Inferior parietal cortex (tissue), 1 donor: ENCODE measurements at regions not wholly inside any gene's neighbourhood (a gene's known extent, or its start where the extent isn't known, plus 50 kb on each side); places are given as distances from the start of the nearest gene placed in this dataset.

Experiments
- DNase-seq: peaks from one replicate; pipeline ENCODE4 v3.0.0-alpha.2; 2016; ENCODE audit errors: extremely low spot score

DNA sequence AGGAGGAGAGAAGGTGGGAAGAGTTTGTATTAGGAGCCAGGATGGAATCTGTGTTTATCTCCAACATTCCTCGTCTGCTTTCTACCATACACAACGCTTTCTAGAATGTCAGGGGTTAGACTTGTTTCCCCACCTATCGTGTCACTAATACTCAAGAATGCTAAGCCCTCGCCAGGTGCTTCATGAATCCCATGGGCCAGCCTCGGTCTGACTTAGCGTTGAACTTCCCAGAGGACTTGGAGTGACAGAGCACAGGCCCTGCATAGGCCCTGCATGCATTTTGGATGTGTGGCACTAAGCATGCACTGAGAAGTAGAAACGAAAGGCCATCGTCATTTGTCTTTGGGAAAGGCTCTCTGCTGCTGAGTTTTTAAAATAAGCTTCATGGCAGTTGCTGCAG lies 328.7 kb downstream of the NSG2 start:
- no peak for DNase-seq

DNA sequence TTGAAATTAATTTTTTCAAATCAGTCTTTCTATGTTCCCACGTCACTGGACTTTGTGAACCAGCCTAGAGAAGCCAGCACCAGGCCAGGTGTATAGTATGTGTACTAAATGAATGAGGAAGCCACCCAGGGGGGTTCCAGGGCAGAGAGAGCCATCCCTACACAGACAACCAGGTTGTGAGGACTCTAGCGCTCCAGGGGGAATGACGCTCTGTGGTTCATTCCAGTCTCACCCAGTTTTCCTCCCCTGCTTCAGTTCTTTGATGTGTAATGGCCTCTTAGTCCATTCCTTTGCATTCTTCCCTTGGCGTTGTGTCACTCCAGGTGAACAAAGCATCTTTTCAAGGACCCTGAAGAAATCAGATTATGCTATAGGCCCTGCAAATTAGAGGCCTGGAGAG lies 330.6 kb downstream of the NSG2 start:
- no peak for DNase-seq

DNA sequence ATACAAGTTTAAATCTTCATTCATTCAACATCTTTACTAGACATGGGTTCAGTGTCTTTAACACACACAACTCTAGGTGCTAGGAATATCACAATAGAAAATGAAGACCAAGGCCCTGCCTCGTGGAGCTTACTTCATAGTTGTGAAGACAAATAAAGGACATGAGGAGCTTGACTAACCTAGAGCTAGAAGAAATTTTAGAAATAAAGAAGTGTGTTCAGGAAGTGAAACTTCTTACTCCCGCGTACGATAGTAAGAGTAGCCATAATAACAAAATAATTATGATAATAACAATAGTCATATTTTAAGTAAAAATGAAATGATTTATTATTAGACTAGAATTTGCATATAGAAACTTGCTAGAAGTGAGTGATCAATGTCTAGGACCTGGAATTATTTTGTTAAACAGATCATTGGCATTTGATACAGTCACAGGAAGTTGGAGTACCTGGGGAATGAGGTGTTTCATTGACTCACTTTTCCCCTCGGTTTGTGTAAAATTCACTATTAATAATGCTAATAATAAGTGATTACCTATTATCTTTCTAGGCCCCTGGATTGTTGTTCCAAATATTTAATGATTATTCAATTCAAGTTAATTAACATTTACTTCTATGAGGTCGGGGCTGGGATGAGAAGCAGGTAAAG lies 331.3 kb downstream of the NSG2 start:
- no peak for DNase-seq

DNA sequence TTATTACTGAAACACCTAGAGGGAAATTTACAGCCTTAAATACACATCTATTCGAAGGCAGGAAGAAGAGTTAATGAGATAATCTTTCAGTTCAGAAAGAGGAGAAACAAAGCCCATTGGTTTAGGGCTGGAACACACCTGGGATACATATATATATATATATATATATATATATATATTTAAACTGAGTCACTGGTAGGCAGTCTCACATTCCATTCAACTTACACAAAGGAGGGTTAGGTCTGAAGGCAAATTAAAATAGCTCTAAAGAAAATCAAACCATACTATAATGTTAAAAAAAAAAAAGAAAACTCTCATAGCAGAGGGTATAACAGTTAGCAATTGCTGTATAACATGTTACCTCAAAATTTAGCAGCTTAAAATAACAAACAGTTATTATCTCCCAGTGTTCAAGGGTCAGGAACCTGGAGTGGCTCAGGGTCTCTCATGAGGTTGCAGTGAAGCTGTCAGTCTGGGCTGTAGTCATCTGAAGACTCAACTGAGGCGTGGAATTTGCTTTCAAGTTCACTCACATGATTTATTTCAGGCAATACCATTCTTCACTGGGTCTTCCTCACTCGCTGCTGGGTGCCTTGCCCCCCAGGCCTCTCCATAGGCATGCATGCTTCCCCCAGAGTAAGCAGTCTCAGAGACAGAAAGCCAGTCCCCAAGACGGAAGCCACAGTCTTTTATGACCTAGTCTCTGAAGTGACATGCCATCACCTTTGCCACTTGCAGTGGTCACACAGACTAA lies 332.8 kb downstream of the NSG2 start:
- no peak for DNase-seq

DNA sequence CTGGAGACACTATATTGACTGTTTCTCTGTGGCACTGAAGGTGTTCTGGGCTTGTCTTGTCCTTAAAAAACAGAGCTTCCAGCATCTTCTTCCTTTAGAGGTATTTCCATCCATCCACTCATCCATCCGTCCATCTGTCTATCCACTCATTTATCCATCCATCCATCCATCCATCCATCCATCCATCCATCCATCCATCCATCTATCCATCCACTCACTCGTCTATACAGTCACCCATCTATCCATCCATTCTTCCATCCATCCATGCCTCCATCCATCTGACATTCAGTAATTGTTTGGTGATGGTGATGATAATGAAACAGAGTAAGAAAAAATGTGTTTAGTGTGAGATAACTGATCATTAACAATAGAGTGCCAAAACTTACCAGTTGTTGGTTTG lies 334.8 kb downstream of the NSG2 start:
- DNase-seq: no peak

DNA sequence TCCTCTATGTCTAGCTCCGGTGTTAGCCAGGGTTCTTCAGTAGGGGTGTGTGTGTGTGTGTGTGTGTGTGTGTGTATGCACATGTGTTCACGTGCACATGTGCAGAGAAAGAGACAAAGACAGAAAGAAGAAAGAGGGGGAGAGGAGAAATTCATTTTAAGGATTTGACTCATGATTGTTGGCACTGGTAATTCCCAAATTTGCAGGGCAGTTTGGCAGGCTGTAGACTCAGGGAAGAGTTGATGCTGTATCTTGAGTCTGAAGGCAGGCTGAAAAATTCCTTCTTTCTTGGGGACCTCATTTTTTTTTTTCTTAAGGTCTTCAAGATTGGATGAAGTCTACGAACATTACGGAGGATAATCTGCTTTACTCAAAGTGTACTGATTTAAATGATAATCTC lies 335.7 kb downstream of the NSG2 start:
- DNase-seq: peak; percentile 4

DNA sequence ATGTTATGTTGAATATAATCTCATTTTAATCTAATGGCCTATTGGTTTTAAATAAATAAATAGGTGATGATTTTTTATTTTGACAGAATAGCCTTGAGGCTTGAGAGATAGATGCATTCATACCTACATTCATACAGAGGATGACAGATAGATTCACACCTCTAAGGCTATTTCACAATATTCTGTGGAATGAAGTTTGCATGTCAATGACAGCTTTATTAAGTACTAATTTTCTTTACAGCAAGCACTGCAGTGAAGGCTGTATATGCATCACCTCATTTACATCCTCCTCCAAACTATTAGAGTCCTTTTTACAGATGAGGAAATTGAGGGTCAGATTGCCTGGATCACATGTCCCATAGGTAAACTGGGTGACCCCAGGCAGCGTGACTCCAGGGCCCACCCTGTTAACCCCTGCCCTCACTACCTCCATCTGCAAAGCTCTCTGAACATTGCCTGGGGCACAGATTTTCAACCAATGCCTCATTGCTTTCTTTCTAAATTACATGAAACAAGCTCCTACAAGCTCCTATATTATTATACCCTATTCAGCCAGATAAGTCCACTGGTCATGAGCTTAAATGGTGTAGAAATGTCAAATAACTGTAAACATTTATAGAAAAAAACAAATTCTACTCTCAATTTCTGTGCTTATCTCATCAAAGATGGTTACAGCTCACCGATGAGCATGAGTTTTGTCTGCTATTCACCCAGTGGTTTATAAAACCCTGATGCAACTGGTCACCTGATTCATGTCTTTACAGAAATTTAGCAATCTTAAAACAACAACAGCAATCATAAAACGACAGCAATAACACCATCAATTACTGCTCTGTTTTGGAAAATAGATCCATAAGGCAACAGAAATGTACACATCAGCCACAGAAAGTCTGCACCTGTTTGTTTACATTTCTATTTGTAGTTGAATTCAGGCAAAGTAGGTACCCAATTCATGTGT lies 338.0 kb downstream of the NSG2 start:
- DNase-seq: no peak

DNA sequence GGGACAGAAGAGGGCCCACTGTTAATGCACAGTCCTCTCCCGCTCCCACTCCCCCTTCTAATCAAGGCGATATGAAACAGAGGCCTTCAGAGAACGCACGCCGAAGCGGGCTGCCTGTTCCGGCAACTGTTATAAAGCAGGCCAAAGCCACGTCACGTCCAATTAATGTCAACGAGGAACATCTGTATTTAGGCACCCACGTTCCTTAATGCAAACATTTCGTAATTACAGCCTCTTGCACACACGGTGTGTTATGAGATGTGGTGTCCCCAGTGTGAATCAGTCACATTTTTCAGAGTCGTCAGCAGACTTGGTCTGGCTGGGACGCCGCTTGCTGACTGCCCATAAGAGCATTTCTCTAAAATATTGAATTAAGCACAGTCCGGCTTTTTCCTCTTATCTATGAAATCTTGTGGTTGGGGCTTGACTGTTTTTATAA lies 339.0 kb downstream of the NSG2 start:
- DNase-seq: no peak

DNA sequence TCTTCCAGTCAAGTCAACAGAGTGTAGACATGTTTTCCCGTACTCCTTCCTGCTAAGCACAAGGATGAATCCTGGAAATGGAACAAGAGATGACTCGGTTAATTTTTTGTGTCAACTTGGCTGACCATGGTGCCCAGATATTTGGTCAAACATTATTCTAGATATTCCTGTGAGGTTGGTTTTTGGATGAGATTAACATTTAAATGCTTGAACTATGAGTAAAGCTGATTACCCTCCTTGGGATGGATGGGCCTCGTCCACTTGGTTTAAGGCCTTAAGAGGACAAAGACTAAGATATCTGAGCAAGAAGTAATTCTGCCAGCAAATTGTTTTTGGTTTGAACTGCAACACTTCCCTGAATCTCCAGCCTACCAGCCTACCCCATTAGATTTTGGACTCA lies 338.1 kb upstream of the MSX2 start:
- DNase-seq: no peak

DNA sequence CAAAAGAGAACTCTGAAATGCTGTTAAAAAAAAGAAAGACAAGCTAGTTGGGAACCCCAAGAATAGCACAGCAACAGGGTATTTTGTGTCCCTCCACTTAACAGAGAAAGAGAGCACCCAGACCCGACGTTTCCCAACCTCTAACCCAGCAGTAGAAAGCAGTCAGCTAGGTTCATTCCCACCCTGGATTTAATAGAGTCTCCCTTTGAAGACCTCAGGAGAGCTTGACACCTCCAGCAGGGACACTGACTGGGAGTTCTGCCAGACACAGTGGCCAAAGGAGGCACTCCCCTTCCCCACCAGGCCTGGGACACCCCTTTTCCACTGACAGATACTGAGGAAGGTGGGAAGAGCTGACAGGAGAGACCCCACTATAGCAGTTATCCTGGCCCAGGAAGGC lies 337.5 kb upstream of the MSX2 start:
- DNase-seq: no peak

DNA sequence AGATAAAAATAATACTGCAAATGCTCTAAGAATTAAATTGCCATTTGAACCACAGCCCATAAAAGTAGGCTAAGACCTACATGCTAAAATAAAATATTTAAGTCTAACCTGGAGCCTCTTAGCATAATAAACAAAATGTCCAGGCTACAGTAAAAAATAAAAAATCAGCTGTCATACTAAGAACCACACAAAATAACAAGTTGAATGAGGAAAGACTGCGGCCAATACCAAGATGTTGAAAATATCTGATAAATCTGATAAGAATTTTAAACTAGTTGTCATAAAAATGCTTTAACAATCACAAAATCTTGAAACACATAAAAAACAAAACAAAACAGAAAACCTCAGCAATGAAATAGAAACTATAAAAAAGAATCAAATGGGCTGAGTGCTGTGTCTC lies 336.9 kb upstream of the MSX2 start:
- DNase-seq: no peak

DNA sequence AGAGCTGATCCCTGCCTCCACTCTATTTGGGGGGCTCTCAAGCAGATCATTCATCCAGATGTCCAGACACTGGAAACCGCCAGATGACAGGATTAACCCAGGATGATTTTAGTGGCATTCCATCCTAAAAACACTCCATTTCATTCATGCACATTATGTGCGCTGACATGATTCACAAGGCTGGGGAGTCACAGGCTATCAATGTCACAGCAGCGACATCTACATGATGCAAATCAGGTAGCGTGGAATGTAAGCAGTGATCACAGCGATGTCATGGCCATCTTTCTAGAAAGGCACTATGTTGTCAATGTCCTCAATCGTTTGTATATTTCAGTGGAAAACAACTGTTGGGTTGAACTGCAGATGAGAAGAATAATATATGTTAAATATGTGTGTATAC lies 331.5 kb upstream of the MSX2 start:
- no peak for DNase-seq

DNA sequence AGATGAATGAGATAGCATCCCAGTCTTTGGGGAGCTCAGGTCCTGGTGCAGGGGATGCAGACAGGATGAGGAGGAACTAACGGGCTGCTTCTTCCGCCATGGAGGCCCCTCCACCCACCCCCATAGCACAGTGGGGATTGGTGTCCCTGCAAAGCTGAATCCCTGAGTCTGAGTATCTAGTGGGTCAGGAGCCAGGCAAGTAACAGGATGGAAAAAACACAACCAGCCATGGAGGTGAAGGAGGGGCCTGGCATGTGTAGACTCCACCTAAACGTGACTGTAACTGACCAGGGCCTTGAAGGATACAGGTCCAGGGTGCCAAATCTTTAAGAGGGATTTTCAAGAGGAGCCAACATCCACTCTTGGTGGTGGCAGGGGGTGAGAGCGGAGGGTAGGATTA lies 327.8 kb upstream of the MSX2 start:
- DNase-seq: no peak

DNA sequence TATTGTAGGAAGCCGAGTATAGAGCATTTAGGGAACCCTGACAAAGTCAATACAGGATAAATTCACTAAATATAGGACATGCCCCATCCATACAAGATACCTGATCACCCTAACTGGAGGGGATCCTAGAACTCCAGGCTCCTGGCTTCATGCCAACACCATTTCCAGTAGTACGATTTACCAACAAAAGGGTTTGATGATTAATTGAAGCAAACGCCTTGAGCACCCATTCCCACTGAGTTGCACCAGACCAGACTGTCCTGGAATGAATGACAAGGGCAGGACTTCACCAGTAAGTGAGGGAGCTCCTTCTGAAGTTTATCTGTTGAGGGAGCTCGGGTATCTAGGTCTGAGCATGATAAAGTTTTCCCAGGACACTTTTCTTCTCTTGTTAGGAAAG lies 327.2 kb upstream of the MSX2 start:
- no peak for DNase-seq

DNA sequence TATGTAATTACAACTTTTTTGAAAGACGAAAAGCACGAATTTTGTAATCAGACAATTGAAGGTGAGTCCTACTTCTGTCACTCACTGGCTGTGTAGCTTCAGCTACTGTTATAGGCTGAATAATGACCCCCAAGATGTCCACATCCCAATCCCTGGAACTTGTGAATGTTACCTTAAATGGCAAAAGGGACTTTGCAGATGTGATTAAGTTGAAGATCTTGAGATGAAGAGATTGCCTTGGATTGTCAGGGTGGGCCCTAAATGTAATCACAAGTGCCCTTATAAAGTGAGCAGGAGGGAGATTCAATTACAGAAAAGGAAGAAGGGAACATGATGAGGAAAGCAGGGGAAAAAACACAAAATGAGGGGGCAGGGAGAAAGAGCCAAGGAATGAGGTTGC lies 326.2 kb upstream of the MSX2 start:
- no peak for DNase-seq

DNA sequence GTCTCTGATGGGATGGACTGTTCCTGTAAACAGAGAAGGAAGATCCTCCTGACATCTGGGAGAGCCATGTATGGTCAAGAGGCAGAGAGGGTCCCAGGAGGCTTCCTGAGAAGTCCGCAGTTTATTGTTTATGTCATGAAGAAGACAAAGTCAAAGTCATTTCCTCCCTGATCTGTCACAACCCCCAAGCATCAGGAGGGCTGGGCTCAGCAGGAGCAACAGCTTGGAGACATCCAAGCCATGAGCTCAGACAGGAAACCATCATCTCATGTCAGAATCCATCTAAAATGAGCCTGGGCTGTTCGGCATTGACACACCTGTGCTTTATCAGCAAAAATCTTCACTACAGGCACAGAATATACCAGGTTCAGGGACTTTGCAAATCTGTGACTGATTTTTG lies 325.0 kb upstream of the MSX2 start:
- no peak for DNase-seq

DNA sequence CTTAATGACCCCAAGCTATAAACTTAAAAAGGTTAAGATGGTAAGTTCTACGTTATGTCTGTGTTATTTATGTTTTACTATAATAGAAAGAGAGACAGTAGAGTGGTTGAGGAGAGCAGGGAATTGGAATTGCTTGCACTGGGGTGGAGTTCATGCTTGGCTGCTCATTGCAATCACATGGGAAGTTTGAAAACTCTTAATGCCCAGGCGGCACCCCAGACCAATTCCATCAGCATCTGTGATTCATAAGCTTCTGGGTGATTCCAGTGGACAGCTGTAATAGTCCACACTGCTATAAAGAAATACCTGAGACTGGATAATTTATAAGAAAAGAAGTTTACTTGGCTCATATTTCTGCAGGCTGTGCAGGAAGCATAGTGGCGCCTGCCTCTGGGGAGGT lies 323.9 kb upstream of the MSX2 start:
- DNase-seq: no peak

DNA sequence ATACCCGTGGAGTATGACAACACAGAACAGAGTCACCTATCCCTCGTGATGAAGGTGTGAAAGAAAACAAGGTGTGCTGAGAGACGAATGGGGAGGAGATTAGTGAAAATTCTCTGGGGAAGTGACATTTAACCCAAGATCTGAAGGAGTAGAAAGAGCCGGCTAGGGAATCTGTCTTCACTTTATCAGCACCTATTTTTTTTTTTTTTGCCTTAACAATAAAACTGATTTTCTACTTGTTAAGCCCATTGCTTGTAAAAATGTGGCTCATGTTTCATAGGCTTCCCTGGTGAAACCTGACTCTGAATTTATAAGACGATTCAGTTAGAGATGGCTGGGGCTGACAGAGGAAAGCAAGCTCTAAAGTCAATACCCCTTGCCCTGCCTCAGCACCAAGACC lies 322.6 kb upstream of the MSX2 start:
- no peak for DNase-seq

DNA sequence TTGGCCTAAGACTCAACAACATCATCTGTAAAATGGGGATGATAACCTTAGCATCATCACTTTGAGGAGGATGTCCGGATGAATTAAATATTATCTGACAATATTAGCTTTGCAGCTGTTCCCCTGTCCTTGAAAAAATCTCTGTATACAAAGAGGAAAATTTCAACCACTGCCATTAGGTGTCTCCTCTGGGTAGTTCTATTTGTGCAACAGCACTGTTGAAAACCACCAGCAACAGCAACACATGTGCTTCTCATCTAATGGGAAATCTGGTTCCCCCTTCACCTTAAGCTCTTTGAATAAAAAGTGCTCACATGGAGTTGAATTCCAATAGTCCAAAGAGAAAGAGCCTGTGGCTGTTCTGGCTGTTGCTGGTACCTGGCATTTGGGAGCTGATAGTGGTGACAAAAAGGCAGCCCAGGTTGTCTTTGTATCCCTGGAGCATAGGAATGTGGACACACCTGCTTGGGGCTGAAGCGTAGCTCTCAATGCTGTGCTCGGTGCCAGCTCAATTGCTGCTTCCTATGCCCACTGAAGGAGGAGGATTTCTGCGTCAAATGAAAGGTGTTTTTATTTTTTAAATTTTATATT lies 322.1 kb upstream of the MSX2 start:
- no peak for DNase-seq

DNA sequence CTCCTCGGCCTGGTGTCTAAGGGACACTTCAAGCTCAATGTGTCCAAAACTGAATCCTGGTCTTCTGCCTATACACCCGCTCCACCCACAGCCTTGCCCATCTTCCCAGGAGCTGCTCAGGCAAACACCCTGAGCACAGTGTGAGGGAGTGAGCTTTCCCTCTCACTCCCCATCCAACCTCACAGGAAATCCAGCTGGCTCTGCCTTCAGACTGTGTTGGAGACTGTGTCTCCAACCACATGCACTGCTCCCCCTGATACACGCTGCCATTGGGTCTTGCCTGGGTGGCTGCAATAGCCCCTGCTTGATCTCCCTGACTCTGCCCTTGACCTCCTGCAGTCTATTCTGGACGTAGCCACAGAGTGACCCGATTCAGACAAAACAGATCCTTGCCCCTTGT lies 319.5 kb upstream of the MSX2 start:
- DNase-seq: no peak

DNA sequence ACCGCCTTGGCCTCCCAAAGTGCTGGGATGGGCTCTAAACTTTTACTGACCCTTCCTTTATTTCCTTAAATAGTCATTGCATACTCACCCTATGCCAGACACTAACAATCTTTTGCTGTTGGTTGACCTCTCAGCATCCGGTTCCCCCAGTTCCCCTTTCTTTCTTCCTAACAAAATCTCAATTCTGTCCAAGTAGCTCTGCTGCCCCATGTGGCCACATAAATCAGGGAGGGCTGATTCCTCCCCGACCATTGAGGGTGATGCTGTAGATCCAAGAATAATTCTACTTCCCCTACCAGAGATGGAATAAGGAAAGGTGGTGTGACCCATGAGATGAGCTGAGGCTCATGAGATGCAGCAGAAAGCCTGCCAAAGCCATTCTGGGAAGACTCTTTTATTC lies 315.3 kb upstream of the MSX2 start:
- no peak for DNase-seq

DNA sequence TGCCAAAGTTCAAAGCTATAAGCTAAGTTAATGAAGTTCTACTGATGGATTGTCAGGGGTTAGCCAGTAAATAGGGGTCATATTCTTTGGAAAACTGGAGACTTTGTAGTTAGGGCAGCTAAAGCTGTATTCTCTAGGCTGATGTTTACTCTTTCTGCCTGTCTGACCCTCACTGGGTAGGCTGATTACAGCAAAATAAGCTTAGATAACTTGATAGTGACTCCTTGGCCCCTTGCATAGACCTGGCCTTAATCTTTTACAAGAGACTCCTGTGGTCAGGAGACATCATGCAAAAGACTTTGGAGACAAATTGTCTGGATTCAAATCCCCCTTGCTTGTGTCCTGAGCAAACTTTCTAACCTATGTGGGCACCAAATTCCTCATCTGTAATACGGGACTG lies 314.4 kb upstream of the MSX2 start:
- no peak for DNase-seq
